ENCODE measurements at regions not wholly inside any gene's neighbourhood (a gene's known extent, or its start where the extent isn't known, plus 50 kb on each side); places are given as distances from the start of the nearest gene placed in this dataset.

DNA sequence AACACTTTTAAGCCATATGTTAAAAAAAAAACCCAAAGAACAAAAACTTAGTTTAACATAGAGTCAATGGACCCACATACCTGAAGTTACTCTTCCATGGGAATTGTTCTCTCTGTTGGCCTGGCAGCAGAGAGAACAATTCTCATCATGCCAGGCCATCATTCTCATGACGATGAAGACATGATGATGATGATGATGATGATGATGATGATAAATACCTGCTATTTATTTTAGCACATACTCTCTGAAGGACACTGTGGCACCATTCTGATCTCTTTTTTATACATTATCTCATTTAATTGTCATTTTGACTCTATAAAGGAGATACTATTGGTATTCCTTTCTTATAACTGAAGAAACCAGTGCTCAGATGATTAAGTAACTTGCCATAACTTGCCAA is 366.9 kb downstream of the MFSD1 start:
- intact Hi-C loops (cut with micrococcal nuclease) = no loop called here
- no peaks in the 10 kb centered on the region for H3K9me3 ChIP-seq (ENCODE audit: control insufficient read depth in 1 of 2, low read length in 2 of 2)
- Mint-ChIP-seq H3K36me3 (no peaks in the 10 kb centered on the region), H3K4me3 (no peak overlapping the region), H3K27me3 (no peaks in the 10 kb centered on the region), H3K4me1 (no peaks in the 10 kb centered on the region), H3K27ac (no peak overlapping the region), H3K9me3 (no peaks in the 10 kb centered on the region)
- no peaks in the 10 kb centered on the region for H3K36me3 ChIP-seq (ENCODE audit: insufficient read depth, low read length)
- no peak overlapping the region for H3K27ac ChIP-seq (ENCODE audit: low read depth, low read length)
- H3K4me3 ChIP-seq (ENCODE audit: low read length in 2 of 2) = no peak overlapping the region
- ChIA-PET CTCF (ENCODE audit: partially characterized antibody) (no interaction called here), POLR2A (ENCODE audit: partially characterized antibody) (no interaction called here)
- no peak for DNase-seq
- H3K4me1 ChIP-seq (ENCODE audit: insufficient read depth, low read length) = no peaks in the 10 kb centered on the region
- H3K27me3 ChIP-seq (ENCODE audit: insufficient read depth, low read length) = no peaks in the 10 kb centered on the region

DNA sequence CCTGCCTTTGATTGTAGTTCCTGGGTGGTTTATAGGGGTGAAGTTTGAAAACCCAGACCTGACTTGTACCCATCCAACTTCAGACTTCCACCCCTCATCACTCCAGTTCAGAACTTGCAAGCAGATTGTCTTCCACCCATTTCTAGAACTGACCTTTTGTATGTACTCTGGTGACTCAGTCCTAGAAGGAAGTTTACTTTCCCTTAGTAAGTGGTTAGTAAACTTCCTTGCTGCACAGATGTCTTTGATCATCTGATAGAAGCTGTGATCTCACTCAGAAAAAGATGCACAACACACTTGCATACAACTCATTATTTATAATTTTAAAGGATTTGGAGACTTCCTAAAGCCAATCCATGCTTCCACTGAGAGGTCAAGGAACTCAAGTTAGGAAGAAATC is 368.0 kb downstream of the MFSD1 start:
- H3K9me3 Mint-ChIP-seq = no peaks in the 10 kb centered on the region
- H3K36me3 Mint-ChIP-seq = no peaks in the 10 kb centered on the region
- Histone ChIP-seq H3K9me3 (ENCODE audit: control insufficient read depth in 1 of 2, low read length in 2 of 2) (no peaks in the 10 kb centered on the region), H3K27me3 (ENCODE audit: insufficient read depth, low read length) (no peaks in the 10 kb centered on the region), H3K36me3 (ENCODE audit: insufficient read depth, low read length) (no peaks in the 10 kb centered on the region), H3K4me3 (ENCODE audit: low read length in 2 of 2) (no peak overlapping the region), H3K27ac (ENCODE audit: low read depth, low read length) (no peak overlapping the region), H3K4me1 (ENCODE audit: insufficient read depth, low read length) (no peaks in the 10 kb centered on the region)
- H3K4me1 Mint-ChIP-seq = no peaks in the 10 kb centered on the region
- ChIA-PET CTCF (ENCODE audit: partially characterized antibody) (interaction anchor here (0.7 kb wide), 1 partner anchor 1284 kb away, joined by 4 read pairs; no protein-coding TSS in a partner anchor), POLR2A (ENCODE audit: partially characterized antibody) (no interaction called here)
- no peak for DNase-seq
- H3K27me3 Mint-ChIP-seq = no peaks in the 10 kb centered on the region
- no peak overlapping the region for H3K27ac Mint-ChIP-seq
- no peak overlapping the region for H3K4me3 Mint-ChIP-seq
- intact Hi-C loops (cut with micrococcal nuclease) = no loop called here

DNA sequence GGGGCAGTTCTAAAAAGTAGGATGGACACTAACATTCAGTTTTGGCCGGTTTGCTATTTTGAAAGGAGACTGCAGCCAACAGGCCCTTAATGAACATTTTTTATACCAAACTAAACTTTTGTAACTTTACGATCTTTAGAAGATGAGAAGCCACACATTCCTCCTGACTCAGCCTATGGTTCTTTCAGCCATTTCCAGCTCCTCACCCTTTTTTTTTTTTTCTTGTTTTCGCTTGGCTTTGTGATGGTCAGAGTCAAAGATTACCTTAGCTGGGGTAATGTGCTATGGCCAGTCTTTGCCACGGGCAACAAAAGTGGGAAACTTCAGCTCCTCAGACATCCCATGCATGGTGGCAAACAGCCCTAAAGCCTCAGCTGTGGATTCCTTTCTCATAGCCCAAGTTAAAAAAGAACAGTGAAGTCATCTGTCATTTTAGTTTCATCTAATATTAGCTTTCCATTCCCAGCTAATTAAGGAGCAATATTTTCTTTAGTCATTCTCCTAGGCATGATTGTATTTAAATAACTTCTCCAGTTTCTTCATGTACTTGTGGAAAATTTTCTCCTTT is 368.7 kb downstream of the MFSD1 start:
- no peaks in the 10 kb centered on the region for H3K4me1 ChIP-seq (ENCODE audit: insufficient read depth, low read length)
- intact Hi-C loops (cut with micrococcal nuclease) = no loop called here
- Mint-ChIP-seq H3K36me3 (no peaks in the 10 kb centered on the region), H3K9me3 (no peaks in the 10 kb centered on the region), H3K4me3 (no peak overlapping the region), H3K27me3 (peaks cover 1% of the 10 kb centered on the region in 2 donors), H3K4me1 (no peaks in the 10 kb centered on the region), H3K27ac (no peak overlapping the region)
- no peaks in the 10 kb centered on the region for H3K9me3 ChIP-seq (ENCODE audit: control insufficient read depth in 1 of 2, low read length in 2 of 2)
- CTCF ChIA-PET (ENCODE audit: partially characterized antibody) = interaction anchor here (0.7 kb wide), 1 partner anchor 1285 kb away, joined by 4 read pairs; no protein-coding TSS in a partner anchor
- POLR2A ChIA-PET (ENCODE audit: partially characterized antibody) = no interaction called here
- no peak overlapping the region for H3K27ac ChIP-seq (ENCODE audit: low read depth, low read length)
- no peak for DNase-seq
- H3K4me3 ChIP-seq (ENCODE audit: low read length in 2 of 2) = no peak overlapping the region
- no peaks in the 10 kb centered on the region for H3K36me3 ChIP-seq (ENCODE audit: insufficient read depth, low read length)
- no peaks in the 10 kb centered on the region for H3K27me3 ChIP-seq (ENCODE audit: insufficient read depth, low read length)

DNA sequence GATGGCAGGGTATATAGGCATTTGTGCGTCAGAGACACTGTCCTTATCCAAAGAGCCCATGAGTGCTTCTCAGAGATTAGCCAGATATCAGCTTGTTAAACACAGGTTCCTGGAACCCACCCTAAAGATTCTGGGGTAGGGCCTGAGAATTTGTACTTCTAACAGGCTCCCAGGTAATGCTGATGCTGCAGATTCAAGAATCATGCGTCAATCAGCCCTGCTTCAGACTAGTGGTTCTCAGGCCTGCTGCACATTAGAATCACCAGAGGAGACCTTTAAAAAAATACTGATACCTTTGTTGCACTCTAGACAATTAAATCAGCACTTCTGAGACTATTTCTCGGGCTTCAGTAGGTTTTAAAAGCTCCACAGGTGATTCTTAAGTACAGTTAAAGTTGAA is 369.5 kb downstream of the MFSD1 start:
- ChIA-PET POLR2A (ENCODE audit: partially characterized antibody) (no interaction called here), CTCF (ENCODE audit: partially characterized antibody) (no interaction called here)
- Mint-ChIP-seq H3K9me3 (no peaks in the 10 kb centered on the region), H3K27me3 (peaks cover 1% of the 10 kb centered on the region in 2 donors), H3K4me1 (no peaks in the 10 kb centered on the region), H3K36me3 (no peaks in the 10 kb centered on the region), H3K4me3 (no peak overlapping the region), H3K27ac (no peak overlapping the region)
- Histone ChIP-seq H3K27me3 (ENCODE audit: insufficient read depth, low read length) (no peaks in the 10 kb centered on the region), H3K27ac (ENCODE audit: low read depth, low read length) (no peak overlapping the region), H3K9me3 (ENCODE audit: control insufficient read depth in 1 of 2, low read length in 2 of 2) (no peaks in the 10 kb centered on the region), H3K4me1 (ENCODE audit: insufficient read depth, low read length) (no peaks in the 10 kb centered on the region), H3K36me3 (ENCODE audit: insufficient read depth, low read length) (no peaks in the 10 kb centered on the region), H3K4me3 (ENCODE audit: low read length in 2 of 2) (no peak overlapping the region)
- no peak for DNase-seq
- intact Hi-C loops (cut with micrococcal nuclease) = no loop called here

DNA sequence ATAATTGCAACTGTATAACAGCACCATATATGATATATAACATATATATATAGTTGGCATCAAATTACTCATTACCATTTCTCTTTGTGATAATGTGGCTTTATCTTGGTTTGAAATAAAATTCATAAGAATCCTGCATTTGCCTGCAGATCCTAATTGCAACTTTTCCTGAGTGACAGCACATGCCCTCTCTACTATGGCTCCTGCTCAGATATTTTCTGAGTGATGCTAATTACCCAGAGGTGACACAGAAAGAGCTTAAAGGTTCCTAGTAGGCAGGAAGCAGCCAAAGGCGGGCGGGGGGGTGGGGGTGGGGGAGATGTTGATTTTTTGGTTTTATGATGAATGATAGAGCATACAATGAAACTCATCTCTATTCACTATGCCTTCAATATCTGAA is 370.6 kb downstream of the MFSD1 start:
- H3K4me3 ChIP-seq (ENCODE audit: low read length in 2 of 2) = no peak overlapping the region
- H3K27me3 ChIP-seq (ENCODE audit: insufficient read depth, low read length) = no peaks in the 10 kb centered on the region
- H3K27ac Mint-ChIP-seq = no peak overlapping the region
- H3K27me3 Mint-ChIP-seq = peaks cover 1% of the 10 kb centered on the region in 2 donors
- H3K9me3 ChIP-seq (ENCODE audit: control insufficient read depth in 1 of 2, low read length in 2 of 2) = no peaks in the 10 kb centered on the region
- DNase-seq = no peak
- POLR2A ChIA-PET (ENCODE audit: partially characterized antibody) = no interaction called here
- CTCF ChIA-PET (ENCODE audit: partially characterized antibody) = no interaction called here
- no peaks in the 10 kb centered on the region for H3K4me1 Mint-ChIP-seq
- H3K4me3 Mint-ChIP-seq = no peak overlapping the region
- intact Hi-C loops (cut with micrococcal nuclease) = no loop called here
- no peaks in the 10 kb centered on the region for H3K9me3 Mint-ChIP-seq
- no peaks in the 10 kb centered on the region for H3K4me1 ChIP-seq (ENCODE audit: insufficient read depth, low read length)
- no peaks in the 10 kb centered on the region for H3K36me3 Mint-ChIP-seq
- no peaks in the 10 kb centered on the region for H3K36me3 ChIP-seq (ENCODE audit: insufficient read depth, low read length)
- no peak overlapping the region for H3K27ac ChIP-seq (ENCODE audit: low read depth, low read length)

GRCh38 chr3:159174715-159175692 is 373.1 kb downstream of the MFSD1 start:
- ChIA-PET CTCF (ENCODE audit: partially characterized antibody) (no interaction called here), POLR2A (ENCODE audit: partially characterized antibody) (no interaction called here)
- no peaks in the 10 kb centered on the region for H3K4me1 Mint-ChIP-seq
- no peak overlapping the region for H3K27ac ChIP-seq (ENCODE audit: low read depth, low read length)
- intact Hi-C loops (cut with micrococcal nuclease) = no loop called here
- H3K36me3 ChIP-seq (ENCODE audit: insufficient read depth, low read length) = no peaks in the 10 kb centered on the region
- H3K36me3 Mint-ChIP-seq = no peaks in the 10 kb centered on the region
- no peak for DNase-seq
- no peak overlapping the region for H3K4me3 Mint-ChIP-seq
- H3K27me3 Mint-ChIP-seq = peaks cover 1% of the 10 kb centered on the region in 2 donors
- H3K9me3 ChIP-seq (ENCODE audit: control insufficient read depth in 1 of 2, low read length in 2 of 2) = no peaks in the 10 kb centered on the region
- H3K27ac Mint-ChIP-seq = peak overlapping the region in 1 of 7 donors; percentile 69
- no peaks in the 10 kb centered on the region for H3K4me1 ChIP-seq (ENCODE audit: insufficient read depth, low read length)
- H3K27me3 ChIP-seq (ENCODE audit: insufficient read depth, low read length) = no peaks in the 10 kb centered on the region
- no peaks in the 10 kb centered on the region for H3K9me3 Mint-ChIP-seq
- H3K4me3 ChIP-seq (ENCODE audit: low read length in 2 of 2) = no peak overlapping the region

- H3K36me3 Mint-ChIP-seq = no peaks in the 10 kb centered on the region
- DNase-seq = no peak
- H3K27ac ChIP-seq (ENCODE audit: low read depth, low read length) = no peak overlapping the region
- no peaks in the 10 kb centered on the region for H3K4me1 Mint-ChIP-seq
- H3K4me1 ChIP-seq (ENCODE audit: insufficient read depth, low read length) = no peaks in the 10 kb centered on the region
- H3K36me3 ChIP-seq (ENCODE audit: insufficient read depth, low read length) = no peaks in the 10 kb centered on the region
- intact Hi-C loops (cut with micrococcal nuclease) = no loop called here
- no peak overlapping the region for H3K27ac Mint-ChIP-seq
- H3K4me3 ChIP-seq (ENCODE audit: low read length in 2 of 2) = no peak overlapping the region
- H3K9me3 ChIP-seq (ENCODE audit: control insufficient read depth in 1 of 2, low read length in 2 of 2) = no peaks in the 10 kb centered on the region
- peaks cover 1% of the 10 kb centered on the region in 2 donors for H3K27me3 Mint-ChIP-seq
- H3K4me3 Mint-ChIP-seq = no peak overlapping the region
- CTCF ChIA-PET (ENCODE audit: partially characterized antibody) = no interaction called here
- H3K27me3 ChIP-seq (ENCODE audit: insufficient read depth, low read length) = no peaks in the 10 kb centered on the region
- POLR2A ChIA-PET (ENCODE audit: partially characterized antibody) = no interaction called here
- peaks cover 0 to 6% (median 0%) of the 10 kb centered on the region in 8 donors for H3K9me3 Mint-ChIP-seq
Measured at GRCh38 chr3:159178209-159178897, 376.5 kb downstream of the MFSD1 start.

Data from CD4-positive, alpha-beta memory T cell (primary cell).